GM23338 (cell line): ENCODE measurements at regions not wholly inside any gene's neighbourhood (a gene's known extent, or its start where the extent isn't known, plus 50 kb on each side); places are given as distances from the start of the nearest gene placed in this dataset.

Experiments
- ATAC-seq: fragments of 200-7000 bp; cut with Tn5 transposase; 3 replicates; pipeline ENCODE4 v1.9.1; 2020
- DNase-seq: peaks from one replicate; pipeline ENCODE4 v3.0.0-alpha.2; 2015; ENCODE audit warnings: low spot score
- H2AFZ ChIP-seq: fragments of 200-600 bp; sonication (generic); 2 replicates; pipeline ENCODE4 v1.8.0; 2016; ENCODE audit warnings: antibody characterized with exemption, mild to moderate bottlenecking, moderate library complexity
- H3F3A ChIP-seq: fragments of 200-600 bp; sonication (generic); replicated peaks from 2 replicates; pipeline ENCODE4 v1.8.0; 2017; ENCODE audit warnings: antibody characterized with exemption, mixed run types, low read depth
- H3K27ac ChIP-seq: fragments of 200-600 bp; sonication (generic); 2 replicates; pipeline ENCODE4 v1.6.1; 2016; ENCODE audit warnings: low read depth
- H3K27me3 ChIP-seq: fragments of 200-600 bp; sonication (generic); 2 replicates; pipeline ENCODE4 v1.8.0; 2016; ENCODE audit warnings: mild to moderate bottlenecking, mixed run types, moderate library complexity; ENCODE audit not compliant: insufficient read depth
- H3K36me3 ChIP-seq: fragments of 200-600 bp; sonication (generic); 2 replicates; pipeline ENCODE4 v1.8.0; 2016; ENCODE audit warnings: mild to moderate bottlenecking; ENCODE audit not compliant: insufficient read depth
- H3K4me1 ChIP-seq: fragments of 200-600 bp; sonication (generic); 2 replicates; pipeline ENCODE4 v1.8.0; 2016; ENCODE audit warnings: mild to moderate bottlenecking, moderate library complexity; ENCODE audit not compliant: insufficient read depth
- H3K4me2 ChIP-seq: fragments of 200-600 bp; sonication (generic); 2 replicates; pipeline ENCODE4 v1.7.1; 2017; ENCODE audit warnings: mixed run types
- H3K4me3 ChIP-seq: fragments of 200-600 bp; sonication (generic); 2 replicates; pipeline ENCODE4 v1.6.1; 2016; ENCODE audit warnings: mixed run types
- H3K79me2 ChIP-seq: fragments of 200-600 bp; sonication (generic); replicated peaks from 2 replicates; pipeline ENCODE4 v1.8.0; 2017; ENCODE audit warnings: mild to moderate bottlenecking; ENCODE audit not compliant: insufficient read depth
- H3K9me2 ChIP-seq: fragments of 200-600 bp; sonication (generic); 2 replicates; pipeline ENCODE4 v1.8.0; 2017; ENCODE audit not compliant: insufficient read depth
- H4K20me1 ChIP-seq: fragments of 200-600 bp; sonication (generic); replicated peaks from 2 replicates; pipeline ENCODE4 v1.8.0; 2017; ENCODE audit warnings: mild to moderate bottlenecking; ENCODE audit not compliant: insufficient read depth
- H3K27ac Mint-ChIP-seq: 2 replicates; pipeline ENCODE4 v1.8.0; 2020; ENCODE audit warnings: inconsistent platforms, mild to moderate bottlenecking, moderate library complexity, mixed read lengths
- H3K27me3 Mint-ChIP-seq: 3 replicates; pipeline ENCODE4 v1.8.0; 2022; ENCODE audit warnings: low read depth, mild to moderate bottlenecking, moderate library complexity, mixed read lengths, inconsistent platforms; ENCODE audit not compliant: insufficient read depth, poor library complexity
- H3K36me3 Mint-ChIP-seq: 3 replicates; pipeline ENCODE4 v1.8.0; 2021; ENCODE audit warnings: low read depth, mild to moderate bottlenecking, inconsistent platforms, moderate library complexity, mixed read lengths
- H3K4me1 Mint-ChIP-seq: 3 replicates; pipeline ENCODE4 v1.8.0; 2020; ENCODE audit warnings: mild to moderate bottlenecking, inconsistent platforms, mixed read lengths
- H3K4me3 Mint-ChIP-seq: 3 replicates; pipeline ENCODE4 v1.8.0; 2021; ENCODE audit warnings: moderate library complexity, mild to moderate bottlenecking, inconsistent platforms, mixed read lengths
- H3K9me3 Mint-ChIP-seq: 3 replicates; pipeline ENCODE4 v1.8.0; 2020; ENCODE audit warnings: moderate library complexity, mild to moderate bottlenecking, inconsistent platforms, mixed read lengths
- CREB1 ChIP-seq: fragments of 250-450 bp; sonication (Bioruptor Pico); IDR thresholded peaks from 2 replicates; pipeline ENCODE4 v1.5.0; 2020; ENCODE audit warnings: low read depth, mild to moderate bottlenecking, moderate library complexity
- EZH2phosphoT487 ChIP-seq: fragments of 200-600 bp; sonication (generic); IDR thresholded peaks from one replicate; pipeline ENCODE4 v1.8.1; 2018; ENCODE audit warnings: antibody characterized with exemption; ENCODE audit not compliant: unreplicated experiment
- JUNB ChIP-seq: IDR thresholded peaks from one replicate; pipeline ENCODE4 v1.6.1; 2016; ENCODE audit warnings: antibody characterized with exemption; ENCODE audit not compliant: unreplicated experiment
- POLR2AphosphoS5 ChIP-seq: IDR thresholded peaks from 2 replicates; pipeline ENCODE4 v1.6.1; 2016; ENCODE audit warnings: antibody characterized with exemption, low read depth
- ZNF462 ChIP-seq: fragments of 250-450 bp; sonication (Bioruptor Pico); IDR thresholded peaks from 2 replicates; pipeline ENCODE4 v1.5.0; 2020; ENCODE audit warnings: mild to moderate bottlenecking, moderate library complexity
- TF ChIP-seq, protein P1 (sequence below), 2 experiments: fragments of 200-600 bp in 1 of 2; sonication (generic) in 1 of 2; conservative IDR thresholded peaks; 2 replicates each; pipeline versions ENCODE4 v1.5.1 to v1.6.1; 2016 to 2017; ENCODE audit warnings: antibody characterized with exemption in 2 of 2, low read depth in 2 of 2, mild to moderate bottlenecking in 2 of 2, moderate library complexity in 1 of 2

DNA sequence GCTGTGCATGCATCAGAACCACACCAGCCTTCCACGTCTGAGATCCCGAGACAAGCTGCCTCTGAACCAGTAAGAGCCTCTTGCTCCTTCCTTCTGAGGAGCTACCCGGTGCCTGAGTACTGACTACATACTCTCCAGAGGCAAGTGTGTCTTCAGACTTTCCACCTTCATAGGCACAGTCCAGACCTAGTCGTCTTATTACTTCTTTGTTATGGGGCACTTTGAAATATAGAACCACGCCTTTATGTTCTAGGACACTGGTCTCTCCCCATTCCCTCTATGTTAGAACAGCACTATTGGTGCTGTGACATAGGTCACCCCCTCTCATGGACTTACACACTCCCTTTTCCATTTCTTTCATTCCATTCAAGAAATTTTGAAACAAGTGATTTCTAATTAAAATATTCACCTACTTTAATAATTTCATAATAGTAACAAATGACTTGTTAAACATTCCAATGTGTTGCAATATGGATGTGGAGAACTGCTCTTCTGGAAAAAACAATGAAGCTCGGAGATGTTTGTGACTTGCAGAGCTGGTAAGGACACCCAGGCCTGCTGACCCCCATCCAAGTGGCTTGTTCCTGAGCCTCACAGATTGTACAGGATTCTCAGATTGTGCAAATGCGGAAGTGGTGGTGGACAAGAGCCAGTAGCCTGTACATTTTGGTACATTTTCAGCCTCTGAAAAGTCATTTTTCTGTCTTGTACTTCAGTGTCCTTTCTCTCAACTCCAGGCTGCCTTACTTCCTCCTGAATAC lies 76.1 kb upstream of the SIPA1L2 start:
- Mint-ChIP-seq H3K27ac (no peak overlapping the region), H3K9me3 (no peaks in the 10 kb centered on the region), H3K4me1 (0 out of 3 replicates have a peak, but pooled peaks cover 2% of the 10 kb centered on the region), H3K4me3 (no peak overlapping the region), H3K36me3 (no peaks in the 10 kb centered on the region; the same call in 2 of the 3 replicates), H3K27me3 (peaks cover 2% of the 10 kb centered on the region)
- Histone ChIP-seq H3K4me1 (no peaks in the 10 kb centered on the region), H3K27me3 (no peaks in the 10 kb centered on the region), H3K79me2 (no peaks in the 10 kb centered on the region), H4K20me1 (no peaks in the 10 kb centered on the region), H3K36me3 (no peaks in the 10 kb centered on the region), H3K27ac (no peak overlapping the region), H3F3A (no peaks in the 10 kb centered on the region), H2AFZ (no peak overlapping the region), H3K4me2 (no peak overlapping the region), H3K4me3 (no peak overlapping the region), H3K9me2 (0 out of 2 replicates have a peak, but pooled peaks cover 8% of the 10 kb centered on the region)
- ATAC-seq (no peak), DNase-seq (no peak)
- TF ChIP-seq, protein P1, sequence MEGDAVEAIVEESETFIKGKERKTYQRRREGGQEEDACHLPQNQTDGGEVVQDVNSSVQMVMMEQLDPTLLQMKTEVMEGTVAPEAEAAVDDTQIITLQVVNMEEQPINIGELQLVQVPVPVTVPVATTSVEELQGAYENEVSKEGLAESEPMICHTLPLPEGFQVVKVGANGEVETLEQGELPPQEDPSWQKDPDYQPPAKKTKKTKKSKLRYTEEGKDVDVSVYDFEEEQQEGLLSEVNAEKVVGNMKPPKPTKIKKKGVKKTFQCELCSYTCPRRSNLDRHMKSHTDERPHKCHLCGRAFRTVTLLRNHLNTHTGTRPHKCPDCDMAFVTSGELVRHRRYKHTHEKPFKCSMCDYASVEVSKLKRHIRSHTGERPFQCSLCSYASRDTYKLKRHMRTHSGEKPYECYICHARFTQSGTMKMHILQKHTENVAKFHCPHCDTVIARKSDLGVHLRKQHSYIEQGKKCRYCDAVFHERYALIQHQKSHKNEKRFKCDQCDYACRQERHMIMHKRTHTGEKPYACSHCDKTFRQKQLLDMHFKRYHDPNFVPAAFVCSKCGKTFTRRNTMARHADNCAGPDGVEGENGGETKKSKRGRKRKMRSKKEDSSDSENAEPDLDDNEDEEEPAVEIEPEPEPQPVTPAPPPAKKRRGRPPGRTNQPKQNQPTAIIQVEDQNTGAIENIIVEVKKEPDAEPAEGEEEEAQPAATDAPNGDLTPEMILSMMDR (conservative IDR thresholded peaks at IDR 0.05; ENCODE audit: low read depth in 2 of 2), result no peak
- no peak for TF ChIP-seq ZNF462 (CRISPR knock-in tag)
- no peak for TF ChIP-seq CREB1 (CRISPR knock-in tag)
- TF ChIP-seq POLR2AphosphoS5, result no peak
- no peak for TF ChIP-seq JUNB
- no peak for TF ChIP-seq EZH2phosphoT487
